Spleen (tissue), 11 donors: ENCODE measurements at regions not wholly inside any gene's neighbourhood (a gene's known extent, or its start where the extent isn't known, plus 50 kb on each side); places are given as distances from the start of the nearest gene placed in this dataset.

ENCODE experiments used
- DNase-seq: peaks from one replicate; pipeline ENCODE4 v3.0.0-alpha.2; 2020
- H3K27ac ChIP-seq, 8 donors: fragments of 200-600 bp; sonication (generic) in 7 of 8; 1 replicate in 4 of 8; 2 replicates in 4 of 8; pipeline versions ENCODE4 v1.5.0 to v1.8.0; 2016 to 2021; ENCODE audit warnings: inconsistent platforms in 4 of 8, mild to moderate bottlenecking in 4 of 8, moderate library complexity in 1 of 8
- H3K27me3 ChIP-seq, 7 donors: fragments of 200-600 bp; sonication (generic) in 6 of 7; replicated peaks in 1 of 7; 1 replicate in 4 of 7; 2 replicates in 3 of 7; pipeline versions ENCODE4 v1.5.0 to v1.8.0; 2016 to 2021; ENCODE audit warnings: inconsistent platforms in 3 of 7, mild to moderate bottlenecking in 1 of 7
- H3K36me3 ChIP-seq, 6 donors: fragments of 200-600 bp; sonication (generic) in 5 of 6; 1 replicate in 4 of 6; 2 replicates in 2 of 6; pipeline versions ENCODE4 v1.5.0 to v1.8.0; 2016 to 2021; ENCODE audit warnings: inconsistent platforms in 2 of 6
- H3K4me1 ChIP-seq, 6 donors: fragments of 200-600 bp; sonication (generic) in 5 of 6; 1 replicate in 3 of 6; 2 replicates in 3 of 6; pipeline versions ENCODE4 v1.5.0 to v1.8.0; 2016 to 2021; ENCODE audit warnings: inconsistent platforms in 3 of 6
- H3K4me3 ChIP-seq, 8 donors: fragments of 200-600 bp; sonication (generic) in 7 of 8; 1 replicate in 4 of 8; 2 replicates in 4 of 8; pipeline versions ENCODE4 v1.5.0 to v1.8.0; 2016 to 2021; ENCODE audit warnings: inconsistent platforms in 4 of 8, mild to moderate bottlenecking in 4 of 8, moderate library complexity in 2 of 8
- H3K9me3 ChIP-seq, 8 donors: fragments of 200-600 bp; sonication (generic) in 7 of 8; 1 replicate in 4 of 8; 2 replicates in 4 of 8; pipeline versions ENCODE4 v1.5.0 to v1.8.0; 2016 to 2021; ENCODE audit warnings: inconsistent platforms in 4 of 8
- CTCF ChIP-seq, 11 experiments: fragments of 200-600 bp in 7 of 11; fragments of 450-650 bp in 4 of 11; sonication (generic) in 4 of 11; IDR thresholded peaks in 8 of 11; conservative IDR thresholded peaks in 3 of 11; 1 replicate in 7 of 11; 2 replicates in 4 of 11; pipeline versions ENCODE4 v1.4.0 to v1.8.0; 2016 to 2021; ENCODE audit warnings: antibody characterized with exemption in 11 of 11, inconsistent platforms in 4 of 11, mild to moderate bottlenecking in 1 of 11
- POLR2A ChIP-seq, 3 donors: fragments of 450-650 bp; IDR thresholded peaks; one replicate each; pipeline ENCODE4 v1.5.1; 2017; ENCODE audit warnings: antibody characterized with exemption in 3 of 3, mild to moderate bottlenecking in 1 of 3
- POLR2AphosphoS5 ChIP-seq, 3 donors: sonication (generic); formaldehyde crosslinking; IDR thresholded peaks; one replicate each; pipeline ENCODE4 v1.5.1; 2017; ENCODE audit warnings: antibody characterized with exemption in 3 of 3
- WGBS, 5 donors: extraction: QIAGEN DNeasy Blood & Tissue Kit in 3 of 5; methylation state at CpG; one replicate each; pipeline versions ENCODE4 v1.1.5 to v1.1.7; 2013 to 2018; 5-methylcytosine and 5-hydroxymethylcytosine counted together
- intact Hi-C: fragments of 100-400 bp; cut with DNase I; formaldehyde crosslinking; loops from one replicate; pipeline ENCODE4 v1.15.0; 2023; ENCODE audit warnings: low total_unique reads
- donor health status: healthy with polysubstance abuse.
- donor health status: DM: no; HTN: no; CAD: no; lungs with moderate emphysema.
- donor health status: DM: no; HTN: no; CAD: no.
- donor health status: Bipolar disorder and iron deficiency.
- donor health status: healthy.
- donor health status: DM: no; HTN: no; CAD: no.
- donor health status: DM: yes; HTN: yes; CAD: no.

- intact Hi-C loops, result no loop called here
- H3K4me1 ChIP-seq, result peaks cover 4 to 18% (median 13%) of the 10 kb centered on the region in 6 donors
- H3K4me3 ChIP-seq, result no peak overlapping the region
- H3K27me3 ChIP-seq, result peaks cover 0 to 33% (median 15%) of the 10 kb centered on the region in 7 donors
- 88 to 96% (median 90%) methylated on average over 3 of the region's 3 CpGs for WGBS, 5 donors
- DNase-seq, result no peak
- no peak for TF ChIP-seq POLR2A (IDR thresholded peaks at IDR 0.05)
- no peak overlapping the region for H3K27ac ChIP-seq
- H3K9me3 ChIP-seq, result no peaks in the 10 kb centered on the region
- H3K36me3 ChIP-seq, result no peaks in the 10 kb centered on the region
Observed at GRCh38 chr6:125367036-125367782, 65.4 kb upstream of the HDDC2 start.

- WGBS, 5 donors, result 71 to 84% (median 76%) methylated on average over 8 of the region's 8 CpGs
- Histone ChIP-seq H3K4me1 (no peaks in the 10 kb centered on the region), H3K27ac (no peak overlapping the region), H3K27me3 (peaks cover 0 to 1% (median 0%) of the 10 kb centered on the region in 7 donors), H3K36me3 (no peaks in the 10 kb centered on the region), H3K4me3 (no peak overlapping the region), H3K9me3 (no peaks in the 10 kb centered on the region)
- TF ChIP-seq POLR2AphosphoS5 (IDR thresholded peaks at IDR 0.05) (no peak), CTCF (IDR thresholded peaks at IDR 0.05 in 8 of 11, conservative IDR thresholded peaks at IDR 0.05 in 3 of 11) (no peak), POLR2A (IDR thresholded peaks at IDR 0.05) (no peak)
- intact Hi-C loops, result no loop called here
- DNase-seq, result no peak
Observed at GRCh38 chr6:125370343-125370742, 68.6 kb upstream of the HDDC2 start.

GRCh38 chr6:125375013-125375412 is 73.2 kb upstream of the HDDC2 start:
- no peaks in the 10 kb centered on the region for H3K27me3 ChIP-seq
- 88 to 92% (median 90%) methylated on average over 2 of the region's 2 CpGs for WGBS, 5 donors
- DNase-seq, result no peak
- H3K9me3 ChIP-seq, result no peaks in the 10 kb centered on the region
- no peak overlapping the region for H3K4me3 ChIP-seq
- intact Hi-C loops, result no loop called here
- H3K4me1 ChIP-seq, result no peaks in the 10 kb centered on the region
- no peak for TF ChIP-seq CTCF (IDR thresholded peaks at IDR 0.05 in 8 of 11, conservative IDR thresholded peaks at IDR 0.05 in 3 of 11)
- TF ChIP-seq POLR2A (IDR thresholded peaks at IDR 0.05), result no peak
- no peak for TF ChIP-seq POLR2AphosphoS5 (IDR thresholded peaks at IDR 0.05)
- no peak overlapping the region for H3K27ac ChIP-seq
- H3K36me3 ChIP-seq, result no peaks in the 10 kb centered on the region

GRCh38 chr6:125375821-125376220 is 74.1 kb upstream of the HDDC2 start:
- Histone ChIP-seq H3K27me3 (no peaks in the 10 kb centered on the region), H3K4me3 (no peak overlapping the region), H3K27ac (no peak overlapping the region), H3K36me3 (no peaks in the 10 kb centered on the region), H3K9me3 (no peaks in the 10 kb centered on the region), H3K4me1 (no peaks in the 10 kb centered on the region)
- DNase-seq, result no peak
- intact Hi-C loops, result no loop called here
- TF ChIP-seq CTCF (IDR thresholded peaks at IDR 0.05 in 8 of 11, conservative IDR thresholded peaks at IDR 0.05 in 3 of 11) (no peak), POLR2AphosphoS5 (IDR thresholded peaks at IDR 0.05) (no peak), POLR2A (IDR thresholded peaks at IDR 0.05) (no peak)
